HG02852 (cell line): ENCODE measurements at regions not wholly inside any gene's neighbourhood (a gene's known extent, or its start where the extent isn't known, plus 50 kb on each side); places are given as distances from the start of the nearest gene placed in this dataset.

Source experiments
- ATAC-seq: cut with Tn5 transposase; IDR thresholded peaks from one replicate; pipeline ENCODE4 v1.9.1; 2021; ENCODE audit warnings: mild to moderate bottlenecking, moderate library complexity; ENCODE audit not compliant: unreplicated experiment

GRCh38 chr14:101457936-101458740, 103.2 kb upstream of the DIO3 start:
- no peak for ATAC-seq

- ATAC-seq, result no peak
Observed at GRCh38 chr14:101458741-101459550, 102.3 kb upstream of the DIO3 start.

- no peak for ATAC-seq
Observed at GRCh38 chr14:101459551-101459900, 101.8 kb upstream of the DIO3 start.

GRCh38 chr14:101460521-101460920, 100.8 kb upstream of the DIO3 start:
- ATAC-seq, result no peak

GRCh38 chr14:101460986-101461750, 100.1 kb upstream of the DIO3 start:
- ATAC-seq, result no peak

GRCh38 chr14:101461891-101462290, 99.4 kb upstream of the DIO3 start:
- ATAC-seq, result no peak

- ATAC-seq, result no peak
Observed at GRCh38 chr14:101462726-101463565, 98.3 kb upstream of the DIO3 start.

- ATAC-seq, result no peak
Observed at GRCh38 chr14:101463566-101464171, 97.6 kb upstream of the DIO3 start.

GRCh38 chr14:101464310-101464983, 96.8 kb upstream of the DIO3 start:
- no peak for ATAC-seq

- ATAC-seq, result no peak
Observed at GRCh38 chr14:101464984-101465794, 96.1 kb upstream of the DIO3 start.

- no peak for ATAC-seq
Observed at GRCh38 chr14:101465795-101466448, 95.4 kb upstream of the DIO3 start.

GRCh38 chr14:101466456-101467180, 94.7 kb upstream of the DIO3 start:
- ATAC-seq, result no peak

- ATAC-seq, result no peak
Observed at GRCh38 chr14:101467181-101467926, 93.9 kb upstream of the DIO3 start.

GRCh38 chr14:101469382-101470247, 91.7 kb upstream of the DIO3 start:
- ATAC-seq, result no peak

- no peak for ATAC-seq
Observed at GRCh38 chr14:101470266-101470665, 91.0 kb upstream of the DIO3 start.
